Large intestine (tissue), 3 donors: ENCODE measurements at regions not wholly inside any gene's neighbourhood (a gene's known extent, or its start where the extent isn't known, plus 50 kb on each side); places are given as distances from the start of the nearest gene placed in this dataset.

Experiments used
- DNase-seq, 2 donors: peaks; one replicate each; pipeline versions ENCODE4 v3.0.0 to v3.0.0-alpha.2; 2013
- H3K27ac ChIP-seq: one replicate; pipeline ENCODE4 v1.5.1; 2013; ENCODE audit warnings: low read length
- H3K27me3 ChIP-seq: 2 replicates; pipeline ENCODE4 v1.6.1; 2013; ENCODE audit warnings: low read length; ENCODE audit not compliant: control insufficient read depth, insufficient read depth
- H3K36me3 ChIP-seq: 2 replicates; pipeline ENCODE4 v1.6.1; 2013; ENCODE audit warnings: low read length; ENCODE audit not compliant: control insufficient read depth, insufficient read depth
- H3K4me1 ChIP-seq: one replicate; pipeline ENCODE4 v1.6.1; 2013; ENCODE audit warnings: low read length; ENCODE audit not compliant: control insufficient read depth, insufficient read depth
- H3K4me3 ChIP-seq: one replicate; pipeline ENCODE4 v1.5.1; 2013; ENCODE audit warnings: low read length
- H3K9me3 ChIP-seq: one replicate; pipeline ENCODE4 v1.6.1; 2013; ENCODE audit warnings: mild to moderate bottlenecking, low read depth, low read length, moderate library complexity; ENCODE audit not compliant: control insufficient read depth
- WGBS: methylation state at CpG from one replicate; pipeline ENCODE4 v1.1.5; 2013; ENCODE audit warnings: low lambda C conversion rate; ENCODE audit not compliant: insufficient coverage; 5-methylcytosine and 5-hydroxymethylcytosine counted together

GRCh38 chr9:117488659-117489058, 73.8 kb upstream of the ASTN2 start:
- H3K27me3 ChIP-seq = no peaks in the 10 kb centered on the region
- H3K9me3 ChIP-seq = no peaks in the 10 kb centered on the region
- peak in 1 of 2 donors; percentile 5 for DNase-seq
- no peaks in the 10 kb centered on the region for H3K36me3 ChIP-seq
- WGBS = no CpG with 5 or more reads among the region's 4 CpGs
- no peak overlapping the region for H3K27ac ChIP-seq
- H3K4me3 ChIP-seq = no peak overlapping the region
- H3K4me1 ChIP-seq = peaks cover 31% of the 10 kb centered on the region

- Histone ChIP-seq H3K36me3 (no peaks in the 10 kb centered on the region), H3K27ac (peak overlapping the region; percentile 54), H3K4me3 (peak overlapping the region; percentile 10), H3K4me1 (peaks cover 31% of the 10 kb centered on the region), H3K9me3 (no peaks in the 10 kb centered on the region), H3K27me3 (peaks cover 2% of the 10 kb centered on the region)
- WGBS = 0% methylated on average over 1 of the region's 15 CpGs
- DNase-seq = peak; percentile 75 to 85
Observed at GRCh38 chr9:117487555-117488175, 72.8 kb upstream of the ASTN2 start.

GRCh38 chr9:117486426-117486825, 71.6 kb upstream of the ASTN2 start:
- Histone ChIP-seq H3K9me3 (no peaks in the 10 kb centered on the region), H3K27ac (no peak overlapping the region), H3K36me3 (no peaks in the 10 kb centered on the region), H3K27me3 (peaks cover 4% of the 10 kb centered on the region), H3K4me1 (peaks cover 22% of the 10 kb centered on the region), H3K4me3 (no peak overlapping the region)
- no CpG with 5 or more reads among the region's 2 CpGs for WGBS
- no peak for DNase-seq

- WGBS = no CpG with 5 or more reads among the region's 1 CpG
- no peak for DNase-seq
- no peak overlapping the region for H3K4me3 ChIP-seq
- H3K9me3 ChIP-seq = no peaks in the 10 kb centered on the region
- H3K27me3 ChIP-seq = peaks cover 4% of the 10 kb centered on the region
- no peaks in the 10 kb centered on the region for H3K36me3 ChIP-seq
- no peak overlapping the region for H3K27ac ChIP-seq
- H3K4me1 ChIP-seq = peaks cover 10% of the 10 kb centered on the region
Observed at GRCh38 chr9:117485176-117485575, 70.3 kb upstream of the ASTN2 start.

- WGBS = 100% methylated on average over 1 of the region's 2 CpGs
- no peaks in the 10 kb centered on the region for H3K36me3 ChIP-seq
Observed at GRCh38 chr9:117480729-117481128, 65.9 kb upstream of the ASTN2 start.

GRCh38 chr9:117480253-117480652, 65.4 kb upstream of the ASTN2 start:
- WGBS = 67% methylated on average over 2 of the region's 2 CpGs
- no peaks in the 10 kb centered on the region for H3K9me3 ChIP-seq
- H3K27me3 ChIP-seq = peaks cover 4% of the 10 kb centered on the region
- H3K36me3 ChIP-seq = no peaks in the 10 kb centered on the region
- no peak overlapping the region for H3K4me3 ChIP-seq
- H3K4me1 ChIP-seq = no peaks in the 10 kb centered on the region
- no peak for DNase-seq
- no peak overlapping the region for H3K27ac ChIP-seq

More at GRCh38 chr9:117480729-117481128, 65.9 kb upstream of the ASTN2 start:
- DNase-seq = no peak
- H3K27ac ChIP-seq = no peak overlapping the region
- no peaks in the 10 kb centered on the region for H3K4me1 ChIP-seq
- H3K4me3 ChIP-seq = no peak overlapping the region
- peaks cover 4% of the 10 kb centered on the region for H3K27me3 ChIP-seq
- H3K9me3 ChIP-seq = no peaks in the 10 kb centered on the region

GRCh38 chr9:117473293-117473692, 58.4 kb upstream of the ASTN2 start:
- H3K27ac ChIP-seq = no peak overlapping the region
- no peak overlapping the region for H3K4me3 ChIP-seq
- H3K9me3 ChIP-seq = no peaks in the 10 kb centered on the region
- WGBS = 100% methylated on average over 1 of the region's 1 CpG
- no peak for DNase-seq
- H3K27me3 ChIP-seq = no peaks in the 10 kb centered on the region
- no peaks in the 10 kb centered on the region for H3K36me3 ChIP-seq
- no peaks in the 10 kb centered on the region for H3K4me1 ChIP-seq

- WGBS = 25% methylated on average over 1 of the region's 2 CpGs
- no peak for DNase-seq
- no peak overlapping the region for H3K27ac ChIP-seq
- H3K27me3 ChIP-seq = no peaks in the 10 kb centered on the region
- no peaks in the 10 kb centered on the region for H3K36me3 ChIP-seq
- H3K4me1 ChIP-seq = no peaks in the 10 kb centered on the region
- H3K4me3 ChIP-seq = no peak overlapping the region
- H3K9me3 ChIP-seq = no peaks in the 10 kb centered on the region
Observed at GRCh38 chr9:117470902-117471301, 56.0 kb upstream of the ASTN2 start.

- WGBS = no CpG with 5 or more reads among the region's 1 CpG
- Histone ChIP-seq H3K4me3 (no peak overlapping the region), H3K27me3 (no peaks in the 10 kb centered on the region), H3K27ac (no peak overlapping the region), H3K9me3 (no peaks in the 10 kb centered on the region), H3K36me3 (no peaks in the 10 kb centered on the region), H3K4me1 (no peaks in the 10 kb centered on the region)
- DNase-seq = no peak
Observed at GRCh38 chr9:117470455-117470854, 55.6 kb upstream of the ASTN2 start.

- H3K9me3 ChIP-seq = no peaks in the 10 kb centered on the region
- no peaks in the 10 kb centered on the region for H3K36me3 ChIP-seq
- 51% methylated on average over 2 of the region's 3 CpGs for WGBS
- DNase-seq = peak in 1 of 2 donors; percentile 16
- H3K27ac ChIP-seq = no peak overlapping the region
- no peaks in the 10 kb centered on the region for H3K27me3 ChIP-seq
- H3K4me3 ChIP-seq = no peak overlapping the region
- H3K4me1 ChIP-seq = no peaks in the 10 kb centered on the region
Observed at GRCh38 chr9:117466111-117466510, 51.3 kb upstream of the ASTN2 start.

GRCh38 chr9:117465706-117466105, 50.8 kb upstream of the ASTN2 start:
- Histone ChIP-seq H3K9me3 (no peaks in the 10 kb centered on the region), H3K27me3 (no peaks in the 10 kb centered on the region), H3K27ac (no peak overlapping the region), H3K4me1 (no peaks in the 10 kb centered on the region), H3K4me3 (no peak overlapping the region), H3K36me3 (no peaks in the 10 kb centered on the region)
- DNase-seq = no peak
- WGBS = no CpG with 5 or more reads among the region's 4 CpGs
